H9 (cell line): ENCODE measurements at regions not wholly inside any gene's neighbourhood (a gene's known extent, or its start where the extent isn't known, plus 50 kb on each side); places are given as distances from the start of the nearest gene placed in this dataset.

Experiments
- DNase-seq: peaks from one replicate; pipeline ENCODE4 v3.0.0-alpha.2; 2017
- H2AFZ ChIP-seq: one replicate; pipeline ENCODE4 v1.6.1; 2013; ENCODE audit warnings: mild to moderate bottlenecking, low read length, control low read depth, moderate library complexity
- H2AK5ac ChIP-seq: 2 replicates; pipeline ENCODE4 v1.6.1; 2013; ENCODE audit warnings: low read length, control low read depth, mixed read lengths; ENCODE audit not compliant: insufficient read length
- H2BK120ac ChIP-seq: one replicate; pipeline ENCODE4 v1.6.1; 2013; ENCODE audit warnings: low read depth, mild to moderate bottlenecking, low read length, control low read depth, inconsistent platforms; ENCODE audit not compliant: poor library complexity, severe bottlenecking
- H2BK12ac ChIP-seq: 2 replicates; pipeline ENCODE4 v1.6.1; 2013; ENCODE audit warnings: low read length, control low read depth, mixed read lengths, low read depth; ENCODE audit not compliant: insufficient read length
- H2BK15ac ChIP-seq: 2 replicates; pipeline ENCODE4 v1.6.1; 2013; ENCODE audit warnings: low read depth, low read length, control low read depth
- H2BK20ac ChIP-seq: one replicate; pipeline ENCODE4 v1.6.1; 2013; ENCODE audit warnings: low read depth, mild to moderate bottlenecking, low read length, control low read depth, inconsistent platforms; ENCODE audit not compliant: poor library complexity, severe bottlenecking
- H2BK5ac ChIP-seq: 2 replicates; pipeline ENCODE4 v1.6.1; 2013; ENCODE audit warnings: low read length, control low read depth, mixed read lengths; ENCODE audit not compliant: insufficient read length
- H3K14ac ChIP-seq: 2 replicates; pipeline ENCODE4 v1.6.1; 2013; ENCODE audit warnings: low read length, control low read depth; ENCODE audit not compliant: insufficient read depth
- H3K18ac ChIP-seq: 2 replicates; pipeline ENCODE4 v1.6.1; 2013; ENCODE audit warnings: low read depth, mild to moderate bottlenecking, mixed read lengths, low read length, control low read depth; ENCODE audit not compliant: insufficient read length
- H3K23ac ChIP-seq: 2 replicates; pipeline ENCODE4 v1.6.1; 2013; ENCODE audit warnings: low read length, control low read depth, mixed read lengths, low read depth; ENCODE audit not compliant: insufficient read length
- H3K23me2 ChIP-seq: 2 replicates; pipeline ENCODE4 v1.6.1; 2013; ENCODE audit warnings: low read depth, mild to moderate bottlenecking, mixed read lengths, low read length, control low read depth; ENCODE audit not compliant: insufficient read length, poor library complexity, severe bottlenecking
- H3K27ac ChIP-seq: 2 replicates; pipeline ENCODE4 v1.5.1; 2013; ENCODE audit warnings: low read length, control low read depth, mixed read lengths, low read depth; ENCODE audit not compliant: insufficient read length
- H3K27me3 ChIP-seq: 2 replicates; pipeline ENCODE4 v1.6.1; 2013; ENCODE audit warnings: low read length, control low read depth, inconsistent platforms; ENCODE audit not compliant: insufficient read depth
- H3K4ac ChIP-seq: 2 replicates; pipeline ENCODE4 v1.6.1; 2013; ENCODE audit warnings: low read depth, mild to moderate bottlenecking, control low read depth, inconsistent platforms, low read length, moderate library complexity
- H3K4me1 ChIP-seq: 2 replicates; pipeline ENCODE4 v1.6.1; 2013; ENCODE audit warnings: low read length, control low read depth, inconsistent platforms; ENCODE audit not compliant: insufficient read depth
- H3K4me2 ChIP-seq: 2 replicates; pipeline ENCODE4 v1.6.1; 2013; ENCODE audit warnings: low read length, control low read depth, mixed read lengths; ENCODE audit not compliant: insufficient read length, insufficient read depth
- H3K56ac ChIP-seq: 2 replicates; pipeline ENCODE4 v1.6.1; 2013; ENCODE audit warnings: low read depth, mild to moderate bottlenecking, mixed read lengths, low read length, control low read depth; ENCODE audit not compliant: insufficient read length
- H3K79me1 ChIP-seq: 2 replicates; pipeline ENCODE4 v1.6.1; 2013; ENCODE audit warnings: low read depth, mild to moderate bottlenecking, moderate library complexity, low read length, control low read depth, inconsistent platforms; ENCODE audit not compliant: insufficient read depth, poor library complexity, severe bottlenecking
- H3K79me2 ChIP-seq: 2 replicates; pipeline ENCODE4 v1.6.1; 2013; ENCODE audit warnings: low read length, control low read depth, inconsistent platforms; ENCODE audit not compliant: insufficient read depth
- H3K9ac ChIP-seq: 2 replicates; pipeline ENCODE4 v1.6.1; 2013; ENCODE audit warnings: low read length, control low read depth, mixed read lengths; ENCODE audit not compliant: insufficient read length; ENCODE audit errors: extremely low read depth
- H3K9me3 ChIP-seq: one replicate; pipeline ENCODE4 v1.6.1; 2013; ENCODE audit warnings: low read depth, low read length, inconsistent platforms; ENCODE audit not compliant: control insufficient read depth
- H3T11ph ChIP-seq: one replicate; pipeline ENCODE4 v1.6.1; 2013; ENCODE audit warnings: mild to moderate bottlenecking, low read length, control low read depth, inconsistent platforms
- H4K20me1 ChIP-seq: one replicate; pipeline ENCODE4 v1.6.1; 2013; ENCODE audit not compliant: control insufficient read depth, insufficient read length, insufficient read depth
- H4K5ac ChIP-seq: 2 replicates; pipeline ENCODE4 v1.6.1; 2013; ENCODE audit warnings: low read depth, mild to moderate bottlenecking, mixed read lengths, low read length, control low read depth; ENCODE audit not compliant: insufficient read length
- H4K8ac ChIP-seq: replicated peaks from 2 replicates; pipeline ENCODE4 v1.6.1; 2013; ENCODE audit warnings: low read length, control low read depth, mixed read lengths, low read depth; ENCODE audit not compliant: insufficient read length
- H4K91ac ChIP-seq: 2 replicates; pipeline ENCODE4 v1.6.1; 2013; ENCODE audit warnings: low read depth, mild to moderate bottlenecking, moderate library complexity, mixed read lengths, low read length, control low read depth; ENCODE audit not compliant: insufficient read length
- H3K27ac Mint-ChIP-seq, 3 experiments: 2 replicates in 2 of 3; 3 replicates in 1 of 3; pipeline ENCODE4 v1.8.0; 2020 to 2021; ENCODE audit warnings: mixed read lengths in 3 of 3, mild to moderate bottlenecking in 1 of 3, moderate library complexity in 1 of 3
- H3K27me3 Mint-ChIP-seq: 2 replicates; pipeline ENCODE4 v1.8.0; 2021; ENCODE audit warnings: low read depth, mild to moderate bottlenecking, moderate library complexity, mixed read lengths
- H3K36me3 Mint-ChIP-seq, 3 experiments: 2 replicates in 2 of 3; 3 replicates in 1 of 3; pipeline ENCODE4 v1.8.0; 2020 to 2021; ENCODE audit warnings: low read depth in 3 of 3, mixed read lengths in 3 of 3; ENCODE audit not compliant: insufficient read depth in 1 of 3
- H3K4me1 Mint-ChIP-seq, 2 experiments: 2 replicates each; pipeline ENCODE4 v1.8.0; 2020; ENCODE audit warnings: mixed read lengths in 2 of 2
- H3K4me3 Mint-ChIP-seq, 2 experiments: 2 replicates in 1 of 2; 3 replicates in 1 of 2; pipeline ENCODE4 v1.8.0; 2020 to 2021; ENCODE audit warnings: mild to moderate bottlenecking in 2 of 2, mixed read lengths in 2 of 2, moderate library complexity in 1 of 2
- H3K9me3 Mint-ChIP-seq, 2 experiments: 2 replicates in 1 of 2; 3 replicates in 1 of 2; pipeline ENCODE4 v1.8.0; 2020; ENCODE audit warnings: mild to moderate bottlenecking in 2 of 2, mixed read lengths in 2 of 2, moderate library complexity in 1 of 2
- WGBS: extraction: QIAGEN DNeasy Blood & Tissue Kit; methylation state at CpG from one replicate; pipeline ENCODE4 v1.1.7; 2013; ENCODE audit warnings: missing lambda C conversion rate, low lambda C conversion rate, mixed read lengths; ENCODE audit not compliant: insufficient read length; ENCODE audit errors: extremely low coverage; 5-methylcytosine and 5-hydroxymethylcytosine counted together
- TF ChIP-seq, protein P1 (sequence below): fragments of 200-600 bp; sonication (generic); conservative IDR thresholded peaks from 3 replicates; pipeline ENCODE4 v1.8.0; 2021; ENCODE audit warnings: antibody characterized with exemption, mild to moderate bottlenecking

DNA sequence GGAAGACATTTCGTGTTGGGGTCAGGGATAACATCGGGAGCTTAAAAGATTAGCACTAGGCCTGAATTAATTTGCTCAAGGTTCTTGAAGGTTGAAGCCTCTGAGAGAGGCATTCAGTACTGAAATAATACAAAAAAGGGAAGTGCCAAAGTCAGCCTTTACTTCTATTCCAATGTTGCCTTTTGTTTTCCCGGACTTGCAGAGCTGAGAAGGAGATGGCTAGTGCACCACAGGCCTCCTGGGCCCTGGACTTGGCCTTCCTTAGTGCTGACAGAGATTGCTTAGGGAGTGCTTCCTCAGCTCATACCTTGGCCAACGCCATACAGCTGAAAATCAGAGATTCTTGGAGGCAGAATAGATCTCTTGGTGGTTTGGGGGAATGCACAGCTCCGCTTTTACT lies 333.6 kb upstream of the TBL1XR1 start:
- no peak overlapping the region for H2AK5ac ChIP-seq
- no peak overlapping the region for H4K8ac ChIP-seq
- H3K4ac ChIP-seq: no peak overlapping the region
- H3K79me1 ChIP-seq: no peaks in the 10 kb centered on the region
- H2BK120ac ChIP-seq: no peak overlapping the region
- no peak overlapping the region for H2BK12ac ChIP-seq
- WGBS: no CpG with 5 or more reads among the region's 5 CpGs
- no peaks in the 10 kb centered on the region; a peak in 1 of 5 replicates for H3K9me3 Mint-ChIP-seq
- H4K20me1 ChIP-seq: no peaks in the 10 kb centered on the region
- H3K9me3 ChIP-seq: no peaks in the 10 kb centered on the region
- peaks cover 1 to 5% of the 10 kb centered on the region in 2 experiments; a peak in 3 of 4 replicates for H3K4me1 Mint-ChIP-seq
- no peak overlapping the region for H3K27ac ChIP-seq
- no peaks in the 10 kb centered on the region for H3K27me3 Mint-ChIP-seq
- H2BK5ac ChIP-seq: no peak overlapping the region
- no peak overlapping the region for H2BK15ac ChIP-seq
- TF ChIP-seq, protein P1, sequence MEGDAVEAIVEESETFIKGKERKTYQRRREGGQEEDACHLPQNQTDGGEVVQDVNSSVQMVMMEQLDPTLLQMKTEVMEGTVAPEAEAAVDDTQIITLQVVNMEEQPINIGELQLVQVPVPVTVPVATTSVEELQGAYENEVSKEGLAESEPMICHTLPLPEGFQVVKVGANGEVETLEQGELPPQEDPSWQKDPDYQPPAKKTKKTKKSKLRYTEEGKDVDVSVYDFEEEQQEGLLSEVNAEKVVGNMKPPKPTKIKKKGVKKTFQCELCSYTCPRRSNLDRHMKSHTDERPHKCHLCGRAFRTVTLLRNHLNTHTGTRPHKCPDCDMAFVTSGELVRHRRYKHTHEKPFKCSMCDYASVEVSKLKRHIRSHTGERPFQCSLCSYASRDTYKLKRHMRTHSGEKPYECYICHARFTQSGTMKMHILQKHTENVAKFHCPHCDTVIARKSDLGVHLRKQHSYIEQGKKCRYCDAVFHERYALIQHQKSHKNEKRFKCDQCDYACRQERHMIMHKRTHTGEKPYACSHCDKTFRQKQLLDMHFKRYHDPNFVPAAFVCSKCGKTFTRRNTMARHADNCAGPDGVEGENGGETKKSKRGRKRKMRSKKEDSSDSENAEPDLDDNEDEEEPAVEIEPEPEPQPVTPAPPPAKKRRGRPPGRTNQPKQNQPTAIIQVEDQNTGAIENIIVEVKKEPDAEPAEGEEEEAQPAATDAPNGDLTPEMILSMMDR: no peak
- no peak overlapping the region for H2BK20ac ChIP-seq
- no peak overlapping the region for H3K23ac ChIP-seq
- no peak overlapping the region for H3K4me2 ChIP-seq
- no peaks in the 10 kb centered on the region; the same call in 1 of the 2 replicates for H3K4me1 ChIP-seq
- H4K5ac ChIP-seq: no peak overlapping the region
- H3K79me2 ChIP-seq: no peaks in the 10 kb centered on the region
- H3K36me3 Mint-ChIP-seq: no peaks in the 10 kb centered on the region; a peak in 1 of 7 replicates
- DNase-seq: no peak
- H3K9ac ChIP-seq: no peak overlapping the region
- H3K27ac Mint-ChIP-seq: no peak overlapping the region
- H3K14ac ChIP-seq: no peak overlapping the region
- H2AFZ ChIP-seq: no peak overlapping the region
- H3T11ph ChIP-seq: no peak overlapping the region
- no peak overlapping the region for H4K91ac ChIP-seq
- no peak overlapping the region for H3K56ac ChIP-seq
- no peak overlapping the region for H3K18ac ChIP-seq
- H3K27me3 ChIP-seq: no peaks in the 10 kb centered on the region
- H3K4me3 Mint-ChIP-seq: no peak overlapping the region
- H3K23me2 ChIP-seq: no peaks in the 10 kb centered on the region
